ENCODE measurements at regions not wholly inside any gene's neighbourhood (a gene's known extent, or its start where the extent isn't known, plus 50 kb on each side); places are given as distances from the start of the nearest gene placed in this dataset.

DNA sequence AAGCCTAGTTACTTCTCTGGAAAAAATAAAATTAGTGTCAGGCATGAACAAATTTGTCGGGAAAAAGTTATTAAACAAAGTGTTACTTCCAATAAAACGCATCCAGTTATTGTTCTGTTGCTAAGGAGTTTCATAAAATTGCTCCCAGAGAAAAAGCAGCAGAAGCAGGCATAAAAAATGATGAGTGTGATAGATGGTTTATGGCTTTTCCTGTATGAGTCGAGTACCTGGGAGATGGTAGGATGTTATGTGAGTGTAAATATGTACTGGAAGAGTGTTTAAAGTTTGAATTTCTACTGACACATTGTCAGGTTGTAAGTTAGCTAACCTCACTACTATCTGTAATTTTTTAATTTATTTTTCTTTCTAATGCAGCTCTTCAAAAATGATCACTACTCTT, 390.7 kb downstream of the ARL4A start:
- TF ChIP-seq, protein P1, sequence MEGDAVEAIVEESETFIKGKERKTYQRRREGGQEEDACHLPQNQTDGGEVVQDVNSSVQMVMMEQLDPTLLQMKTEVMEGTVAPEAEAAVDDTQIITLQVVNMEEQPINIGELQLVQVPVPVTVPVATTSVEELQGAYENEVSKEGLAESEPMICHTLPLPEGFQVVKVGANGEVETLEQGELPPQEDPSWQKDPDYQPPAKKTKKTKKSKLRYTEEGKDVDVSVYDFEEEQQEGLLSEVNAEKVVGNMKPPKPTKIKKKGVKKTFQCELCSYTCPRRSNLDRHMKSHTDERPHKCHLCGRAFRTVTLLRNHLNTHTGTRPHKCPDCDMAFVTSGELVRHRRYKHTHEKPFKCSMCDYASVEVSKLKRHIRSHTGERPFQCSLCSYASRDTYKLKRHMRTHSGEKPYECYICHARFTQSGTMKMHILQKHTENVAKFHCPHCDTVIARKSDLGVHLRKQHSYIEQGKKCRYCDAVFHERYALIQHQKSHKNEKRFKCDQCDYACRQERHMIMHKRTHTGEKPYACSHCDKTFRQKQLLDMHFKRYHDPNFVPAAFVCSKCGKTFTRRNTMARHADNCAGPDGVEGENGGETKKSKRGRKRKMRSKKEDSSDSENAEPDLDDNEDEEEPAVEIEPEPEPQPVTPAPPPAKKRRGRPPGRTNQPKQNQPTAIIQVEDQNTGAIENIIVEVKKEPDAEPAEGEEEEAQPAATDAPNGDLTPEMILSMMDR (IDR thresholded peaks at IDR 0.05; ENCODE audit: low read depth, low read length, poor library complexity, severe bottlenecking): no peak
- no peak for TF ChIP-seq EZH2phosphoT487 (IDR thresholded peaks at IDR 0.05; ENCODE audit: borderline replicate concordance, low read length)
- Histone ChIP-seq H4K20me1 (ENCODE audit: control insufficient read depth, insufficient read depth, low read depth, low read length) (no peaks in the 10 kb centered on the region), H3K4me2 (ENCODE audit: low read length) (no peak overlapping the region), H3K9me3 (ENCODE audit: control insufficient read depth, insufficient read depth, low read length) (no peaks in the 10 kb centered on the region), H3K27me3 (ENCODE audit: control insufficient read depth, low read length) (no peaks in the 10 kb centered on the region), H3K79me2 (ENCODE audit: control insufficient read depth, low read length) (no peaks in the 10 kb centered on the region), H3K4me1 (ENCODE audit: control insufficient read depth, low read length) (no peaks in the 10 kb centered on the region), H3K27ac (ENCODE audit: low read depth, low read length) (no peak overlapping the region), H3F3A (ENCODE audit: control insufficient read depth, insufficient read depth) (no peaks in the 10 kb centered on the region), H3K36me3 (ENCODE audit: control insufficient read depth, low read length) (no peaks in the 10 kb centered on the region), H3K9me2 (replicated peaks; ENCODE audit: control insufficient read depth, low read length) (no peaks in the 10 kb centered on the region), H3K4me3 (ENCODE audit: low read length) (no peak overlapping the region)

DNA sequence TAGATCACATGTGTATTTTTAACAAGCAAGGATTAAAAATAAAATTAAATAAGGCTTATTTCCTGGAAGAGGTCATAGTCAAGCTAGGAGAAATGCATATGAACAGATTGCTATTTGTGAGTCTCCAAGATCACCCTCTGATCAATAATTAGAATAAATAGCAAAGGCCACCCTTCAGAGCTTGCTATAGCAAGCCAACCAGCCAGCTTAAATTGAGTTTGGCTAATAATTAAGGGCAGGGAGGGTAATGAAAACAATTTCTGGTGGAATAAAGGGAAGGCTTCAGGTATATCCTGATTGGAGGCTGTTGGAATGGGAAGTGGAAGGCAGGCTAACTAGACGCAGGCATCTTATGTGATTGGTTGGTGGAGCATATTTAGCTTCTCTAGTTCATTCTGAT, 403.5 kb downstream of the ARL4A start:
- Histone ChIP-seq H3K79me2 (ENCODE audit: control insufficient read depth, low read length) (no peaks in the 10 kb centered on the region), H3K9me2 (replicated peaks; ENCODE audit: control insufficient read depth, low read length) (no peaks in the 10 kb centered on the region), H3K27me3 (ENCODE audit: control insufficient read depth, low read length) (no peaks in the 10 kb centered on the region), H4K20me1 (ENCODE audit: control insufficient read depth, insufficient read depth, low read depth, low read length) (no peaks in the 10 kb centered on the region), H3K4me2 (ENCODE audit: low read length) (no peak overlapping the region), H3F3A (ENCODE audit: control insufficient read depth, insufficient read depth) (no peaks in the 10 kb centered on the region), H3K27ac (ENCODE audit: low read depth, low read length) (no peak overlapping the region), H3K4me3 (ENCODE audit: low read length) (no peak overlapping the region), H3K36me3 (ENCODE audit: control insufficient read depth, low read length) (no peaks in the 10 kb centered on the region), H3K4me1 (ENCODE audit: control insufficient read depth, low read length) (no peaks in the 10 kb centered on the region), H3K9me3 (ENCODE audit: control insufficient read depth, insufficient read depth, low read length) (no peaks in the 10 kb centered on the region; the same call in 1 of the 2 replicates)
- TF ChIP-seq EZH2phosphoT487 (IDR thresholded peaks at IDR 0.05; ENCODE audit: borderline replicate concordance, low read length): no peak
- TF ChIP-seq, protein P1 (IDR thresholded peaks at IDR 0.05; ENCODE audit: low read depth, low read length, poor library complexity, severe bottlenecking): no peak

DNA sequence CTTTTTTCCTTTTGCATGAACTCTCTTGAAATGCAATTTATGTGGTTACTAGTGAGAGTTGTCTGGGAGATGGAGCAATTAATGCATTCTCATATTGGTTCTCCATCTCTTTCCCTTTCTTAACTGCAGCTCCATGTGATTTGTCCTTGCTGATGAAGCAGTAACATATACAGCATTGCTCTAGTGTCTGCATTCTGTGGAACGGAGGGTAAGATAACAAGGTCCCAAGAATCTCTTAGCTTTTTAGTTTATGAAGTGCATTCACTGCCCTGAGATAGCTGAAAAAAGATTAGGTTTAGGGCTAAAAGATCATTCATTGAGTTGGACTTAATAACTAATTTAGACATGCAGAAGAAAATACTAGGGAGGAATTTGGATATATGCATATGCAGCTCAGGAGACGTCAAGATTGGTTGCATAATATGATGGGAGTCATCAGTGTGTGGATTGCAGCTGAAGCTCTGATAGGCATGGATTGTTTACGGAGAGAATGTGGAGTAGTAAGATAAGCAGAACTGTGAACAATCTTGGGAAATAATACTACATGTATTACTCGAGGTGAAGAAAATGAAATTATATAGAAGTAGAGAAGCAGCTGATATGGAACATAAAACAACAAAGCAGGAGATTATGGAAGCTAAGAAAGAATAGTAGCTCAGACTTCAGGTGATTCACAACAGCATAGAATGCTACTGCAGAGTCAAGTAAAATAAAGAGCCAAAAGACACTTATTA, 404.7 kb downstream of the ARL4A start:
- no peak overlapping the region for H3K4me3 ChIP-seq (ENCODE audit: low read length)
- TF ChIP-seq, protein P1 (IDR thresholded peaks at IDR 0.05; ENCODE audit: low read depth, low read length, poor library complexity, severe bottlenecking): no peak
- TF ChIP-seq EZH2phosphoT487 (IDR thresholded peaks at IDR 0.05; ENCODE audit: borderline replicate concordance, low read length): no peak
- H3K79me2 ChIP-seq (ENCODE audit: control insufficient read depth, low read length): no peaks in the 10 kb centered on the region
- H3K27me3 ChIP-seq (ENCODE audit: control insufficient read depth, low read length): no peaks in the 10 kb centered on the region
- H3F3A ChIP-seq (ENCODE audit: control insufficient read depth, insufficient read depth): no peaks in the 10 kb centered on the region
- no peaks in the 10 kb centered on the region; the same call in 1 of the 2 replicates for H3K9me3 ChIP-seq (ENCODE audit: control insufficient read depth, insufficient read depth, low read length)
- H3K36me3 ChIP-seq (ENCODE audit: control insufficient read depth, low read length): no peaks in the 10 kb centered on the region
- no peaks in the 10 kb centered on the region for H3K9me2 ChIP-seq (replicated peaks; ENCODE audit: control insufficient read depth, low read length)
- no peaks in the 10 kb centered on the region for H4K20me1 ChIP-seq (ENCODE audit: control insufficient read depth, insufficient read depth, low read depth, low read length)
- H3K27ac ChIP-seq (ENCODE audit: low read depth, low read length): no peak overlapping the region
- H3K4me1 ChIP-seq (ENCODE audit: control insufficient read depth, low read length): no peaks in the 10 kb centered on the region
- H3K4me2 ChIP-seq (ENCODE audit: low read length): no peak overlapping the region

All from DOHH2 (cell line).